HG03442 (cell line): ENCODE measurements at regions not wholly inside any gene's neighbourhood (a gene's known extent, or its start where the extent isn't known, plus 50 kb on each side); places are given as distances from the start of the nearest gene placed in this dataset.

Experiments
- ATAC-seq: cut with Tn5 transposase; IDR thresholded peaks from one replicate; pipeline ENCODE4 v1.9.1; 2021; ENCODE audit warnings: mild to moderate bottlenecking, moderate library complexity; ENCODE audit not compliant: unreplicated experiment

DNA sequence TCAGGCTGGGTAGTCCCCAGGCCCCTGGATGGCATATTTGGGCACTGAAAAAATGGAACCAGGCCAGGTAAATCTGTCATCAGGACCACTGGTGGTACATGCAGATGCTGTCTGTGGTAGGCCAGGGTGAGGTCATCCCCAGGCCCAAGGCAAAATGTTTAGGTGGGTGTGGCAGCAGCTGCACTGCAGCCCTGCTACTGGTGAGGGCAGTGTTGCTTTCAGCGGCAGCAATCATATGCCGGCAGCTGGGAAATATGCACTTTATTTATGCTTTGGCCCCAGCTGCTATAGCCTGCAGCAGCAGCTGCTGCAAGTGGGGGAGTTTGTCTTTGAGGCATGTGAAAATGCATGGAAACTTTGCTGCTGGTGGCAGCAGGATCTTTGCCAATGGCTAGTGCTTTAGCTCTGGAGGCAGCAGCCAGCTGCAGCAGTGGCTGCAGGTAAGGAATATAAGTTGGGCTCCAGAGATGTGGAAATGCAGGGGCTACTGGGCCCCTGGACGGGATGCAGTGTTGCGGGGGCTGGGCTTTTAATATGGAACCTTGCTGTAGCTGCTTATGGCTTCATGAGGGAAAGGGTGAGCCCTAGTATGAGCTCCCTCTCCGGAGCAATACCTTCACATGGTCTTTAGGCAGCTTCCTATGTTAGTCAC is 365.7 kb upstream of the CADM1 start:
- peak; percentile 67 for ATAC-seq

DNA sequence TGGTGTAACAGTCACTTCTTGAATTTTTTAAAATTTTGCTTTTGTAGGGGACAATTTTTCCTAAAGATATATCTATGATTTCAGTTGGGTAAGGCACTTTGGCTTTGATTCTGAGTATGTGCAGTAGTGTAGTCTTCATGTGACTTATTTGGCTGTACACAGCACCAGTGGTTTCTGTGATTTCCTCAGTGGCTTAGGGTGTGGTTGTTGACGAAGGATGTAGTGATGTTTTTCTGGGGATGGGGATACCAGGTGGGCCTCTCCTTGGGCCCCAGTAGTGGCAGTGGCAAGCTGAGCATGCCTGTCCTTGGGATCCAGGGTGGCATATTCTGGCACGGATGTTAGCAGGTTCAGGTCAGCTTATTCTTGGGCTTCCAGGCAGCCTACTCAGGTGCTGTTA is 364.9 kb upstream of the CADM1 start:
- no peak for ATAC-seq

- no peak for ATAC-seq
Measured at GRCh38 chr11:115860246-115860645, 356.0 kb upstream of the CADM1 start.

GRCh38 chr11:115848611-115849010 is 344.4 kb upstream of the CADM1 start:
- no peak for ATAC-seq

DNA sequence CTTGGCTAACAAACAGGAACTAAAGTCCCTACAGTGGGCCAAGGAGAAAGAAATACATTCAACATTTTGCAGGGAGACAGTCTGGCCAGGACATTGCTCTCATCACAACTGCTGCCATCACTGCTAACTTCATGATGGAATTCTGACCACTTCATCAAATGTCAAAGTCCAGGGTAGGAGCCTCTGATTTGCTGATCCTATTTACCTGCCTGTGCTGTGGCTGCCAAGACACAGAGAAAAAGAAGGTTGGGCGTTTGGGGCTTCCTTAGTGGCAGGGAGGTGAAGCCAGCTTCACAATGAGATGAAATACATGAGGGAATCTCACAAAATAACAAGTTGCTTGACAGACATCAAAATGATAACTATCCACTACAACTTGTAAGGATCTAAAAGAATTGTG is 343.9 kb upstream of the CADM1 start:
- no peak for ATAC-seq

GRCh38 chr11:115845872-115846271 is 341.7 kb upstream of the CADM1 start:
- no peak for ATAC-seq

DNA sequence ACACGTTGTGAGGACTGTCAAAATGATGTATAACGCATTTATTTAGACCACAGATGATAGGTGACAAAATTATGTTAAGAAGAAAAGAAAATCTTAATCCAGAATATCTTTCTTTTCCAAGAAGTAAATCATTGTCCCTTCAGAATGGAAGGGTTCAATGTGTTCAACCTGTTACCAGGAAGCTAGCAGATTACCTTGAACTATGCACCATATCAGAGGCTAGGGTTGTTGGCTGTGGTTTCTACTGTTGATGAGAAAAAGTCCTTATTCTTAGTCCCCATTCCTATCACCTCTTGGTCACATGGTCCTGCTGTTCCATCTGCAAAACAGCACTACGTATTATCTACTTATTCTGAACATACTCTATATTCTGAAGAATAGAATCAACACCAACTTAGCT is 339.5 kb upstream of the CADM1 start:
- ATAC-seq: no peak

GRCh38 chr11:115843111-115843510 is 338.9 kb upstream of the CADM1 start:
- ATAC-seq: no peak

DNA sequence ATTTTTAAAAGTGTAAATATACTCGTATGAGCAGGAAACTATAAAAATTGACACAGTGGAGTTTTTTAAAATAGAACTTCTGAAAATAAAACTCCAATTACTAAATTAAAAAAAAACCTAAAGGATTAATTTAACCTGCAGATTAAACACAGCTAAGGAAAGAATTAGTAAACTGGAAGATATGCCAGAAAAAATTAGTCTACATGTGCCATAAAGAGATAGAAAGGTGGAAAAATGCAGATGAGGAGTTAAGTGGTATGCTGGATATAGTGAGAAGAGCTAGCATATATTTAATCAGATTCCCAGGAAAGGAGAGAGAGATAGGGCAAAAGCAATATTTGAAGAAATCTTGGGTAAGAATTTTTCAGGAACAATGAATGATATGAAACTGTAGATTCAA is 315.8 kb upstream of the CADM1 start:
- no peak for ATAC-seq

DNA sequence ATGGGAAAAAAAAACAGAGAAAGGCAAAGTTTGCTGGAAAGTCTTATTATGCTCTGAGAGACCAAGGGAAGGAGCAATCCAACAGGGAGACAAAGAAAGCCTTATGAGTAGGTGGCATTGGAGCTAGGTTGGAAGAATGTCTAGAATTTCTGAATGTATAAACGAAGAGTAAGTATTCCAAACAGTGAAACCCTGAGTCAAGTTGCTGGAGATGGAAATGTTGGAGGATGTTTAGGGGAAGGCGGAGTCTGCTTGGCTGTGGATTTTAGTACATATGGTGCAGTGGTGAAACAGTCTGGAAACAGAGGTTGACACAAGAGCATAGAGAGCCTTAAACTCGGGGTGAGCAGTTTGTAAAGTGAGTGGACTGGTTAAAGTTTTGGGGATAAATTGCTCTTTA is 314.8 kb upstream of the CADM1 start:
- no peak for ATAC-seq

DNA sequence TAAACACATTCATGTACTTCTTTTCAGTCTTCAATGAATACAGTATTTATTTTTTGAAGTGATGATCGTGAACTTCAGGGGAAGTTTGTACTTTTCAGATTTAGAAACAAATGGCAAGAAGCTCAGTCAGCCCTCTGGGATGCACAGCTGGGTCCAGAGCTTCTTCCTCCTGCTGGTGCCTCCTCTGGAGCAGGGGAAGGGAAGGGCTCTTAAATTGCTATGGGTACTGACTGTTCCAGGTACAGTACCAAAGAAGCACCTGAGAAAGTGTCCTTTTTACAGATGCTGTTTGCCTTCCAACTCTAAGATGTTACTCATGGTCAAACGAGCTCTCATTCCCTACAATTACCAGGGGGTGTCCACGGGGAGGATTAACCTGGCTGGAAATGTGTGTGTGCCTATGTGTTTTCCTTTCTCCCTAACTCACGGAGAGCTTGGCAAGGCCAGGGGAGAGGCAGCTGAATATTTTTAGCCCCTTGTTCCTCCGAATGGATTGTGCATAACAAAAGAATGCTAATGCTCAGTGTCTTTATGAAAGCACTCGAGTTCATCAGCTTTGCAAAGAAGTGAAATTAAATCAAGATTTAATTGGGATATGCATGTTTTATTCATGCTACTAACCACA is 313.7 kb upstream of the CADM1 start:
- ATAC-seq: no peak

DNA sequence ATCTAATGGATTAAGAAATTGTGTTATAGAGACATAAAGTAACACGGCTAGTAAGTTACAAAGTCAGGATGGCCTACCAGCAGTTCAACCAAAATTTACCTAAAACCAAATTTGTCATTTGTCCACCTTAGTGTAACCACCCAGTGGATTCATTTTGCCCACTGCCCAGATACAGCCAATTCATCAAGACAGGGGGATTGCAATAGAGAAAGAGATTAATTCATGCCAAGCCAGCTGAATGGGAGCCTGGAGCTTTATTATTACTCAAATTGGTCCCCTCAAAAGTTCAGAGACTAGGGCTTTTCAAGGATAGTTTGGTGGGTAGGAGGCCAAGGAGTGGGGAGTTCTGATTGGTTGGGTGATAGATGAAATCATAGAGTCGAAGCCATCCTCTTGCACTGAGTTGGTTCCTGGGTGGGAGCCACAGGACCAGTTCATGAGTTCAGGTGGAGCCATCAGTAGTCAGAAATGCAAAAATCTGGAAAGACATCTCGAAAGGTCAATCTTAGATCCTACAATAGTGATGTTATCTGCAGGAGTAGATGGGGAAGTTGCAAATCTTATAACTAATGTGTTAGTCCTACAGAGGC is 304.2 kb upstream of the CADM1 start:
- no peak for ATAC-seq

DNA sequence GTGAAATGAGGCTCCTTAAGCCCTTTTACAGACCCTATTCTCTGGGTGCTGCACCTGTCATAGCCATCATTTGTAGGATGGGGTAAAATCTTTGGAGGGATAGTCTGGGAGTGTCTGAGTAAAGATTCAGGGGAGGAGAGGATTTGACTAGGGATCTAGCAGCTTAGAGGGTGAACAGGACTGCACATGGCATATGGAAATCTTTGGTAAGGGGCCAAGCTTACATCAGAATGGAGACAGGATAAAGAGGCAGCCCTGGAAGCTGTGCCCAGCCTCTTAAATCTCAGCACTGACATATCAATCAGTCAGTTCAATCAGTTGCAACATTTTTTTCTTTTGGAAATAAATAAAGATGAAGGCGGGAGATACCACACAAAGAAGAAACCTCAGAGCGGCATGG is 301.8 kb upstream of the CADM1 start:
- no peak for ATAC-seq

DNA sequence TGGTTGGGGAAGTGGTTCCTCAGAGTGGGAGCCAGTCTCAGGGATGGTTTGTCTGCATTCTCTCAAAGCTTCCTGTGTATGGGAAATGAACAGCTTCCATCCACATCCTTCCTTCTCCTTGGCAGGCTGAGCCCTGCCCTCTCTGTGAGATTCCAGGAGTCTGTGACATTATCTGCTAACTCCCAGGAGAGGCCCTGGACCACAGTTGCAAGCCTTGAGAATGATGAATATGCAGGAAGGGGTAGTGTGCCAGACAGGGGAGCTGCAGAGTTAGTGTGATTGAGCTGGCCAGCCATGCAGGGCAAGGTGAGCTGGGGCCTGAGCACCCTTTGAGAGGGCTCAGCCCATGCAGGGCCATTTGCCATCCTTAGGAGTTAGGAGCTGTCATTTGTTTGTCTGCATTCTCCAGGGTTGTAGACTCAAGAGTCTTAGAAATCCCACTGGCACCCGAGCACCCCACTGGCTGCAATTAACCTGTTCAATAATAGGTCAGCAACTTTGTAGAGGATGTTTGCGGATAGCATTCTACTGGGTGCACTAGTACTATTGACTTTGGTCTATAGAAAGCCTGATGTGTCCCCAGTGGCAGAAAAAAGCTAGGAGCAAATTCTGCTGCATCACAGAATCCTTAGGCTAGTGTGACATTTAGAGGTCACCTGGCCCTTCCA is 299.0 kb upstream of the CADM1 start:
- no peak for ATAC-seq

DNA sequence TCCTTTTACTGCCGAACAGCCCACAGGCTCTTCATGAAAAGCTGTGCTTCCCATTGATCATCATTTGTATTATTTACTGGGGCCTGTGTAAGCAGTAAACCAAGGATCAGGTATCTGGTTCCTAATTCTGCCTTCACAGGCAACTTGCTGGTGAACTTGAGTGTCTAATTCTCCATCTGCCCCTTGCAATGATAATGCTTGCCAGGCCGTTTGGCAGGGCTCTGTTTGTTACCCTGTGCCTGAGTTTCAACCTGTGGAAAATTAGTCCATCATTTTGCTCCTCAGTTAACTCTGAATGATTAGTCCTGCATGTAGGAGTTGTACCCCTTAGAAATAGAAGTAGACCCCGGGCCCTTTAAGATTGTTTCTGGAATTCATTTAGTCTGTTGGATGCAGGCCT is 298.4 kb upstream of the CADM1 start:
- no peak for ATAC-seq

DNA sequence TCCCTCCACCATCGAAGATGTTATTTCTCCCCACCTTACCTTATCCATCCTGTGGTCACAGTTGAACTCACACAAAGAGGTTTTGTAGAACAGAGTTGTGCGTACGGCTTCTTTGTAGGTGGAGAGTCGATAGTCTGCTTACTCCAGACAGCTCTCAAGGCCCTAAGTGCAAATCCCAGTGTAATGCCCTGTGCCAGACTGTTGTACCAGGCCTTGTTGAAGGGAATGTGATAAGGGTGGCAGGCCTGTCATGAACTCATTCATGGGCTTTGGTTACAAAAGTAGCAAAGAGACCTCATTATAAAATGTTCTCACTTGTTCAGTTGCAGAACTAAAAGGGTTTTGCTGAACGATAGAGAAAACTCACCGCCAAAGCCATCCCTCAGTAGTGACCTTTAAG is 288.7 kb upstream of the CADM1 start:
- no peak for ATAC-seq

GRCh38 chr11:115787302-115787701 is 283.1 kb upstream of the CADM1 start:
- ATAC-seq: no peak

DNA sequence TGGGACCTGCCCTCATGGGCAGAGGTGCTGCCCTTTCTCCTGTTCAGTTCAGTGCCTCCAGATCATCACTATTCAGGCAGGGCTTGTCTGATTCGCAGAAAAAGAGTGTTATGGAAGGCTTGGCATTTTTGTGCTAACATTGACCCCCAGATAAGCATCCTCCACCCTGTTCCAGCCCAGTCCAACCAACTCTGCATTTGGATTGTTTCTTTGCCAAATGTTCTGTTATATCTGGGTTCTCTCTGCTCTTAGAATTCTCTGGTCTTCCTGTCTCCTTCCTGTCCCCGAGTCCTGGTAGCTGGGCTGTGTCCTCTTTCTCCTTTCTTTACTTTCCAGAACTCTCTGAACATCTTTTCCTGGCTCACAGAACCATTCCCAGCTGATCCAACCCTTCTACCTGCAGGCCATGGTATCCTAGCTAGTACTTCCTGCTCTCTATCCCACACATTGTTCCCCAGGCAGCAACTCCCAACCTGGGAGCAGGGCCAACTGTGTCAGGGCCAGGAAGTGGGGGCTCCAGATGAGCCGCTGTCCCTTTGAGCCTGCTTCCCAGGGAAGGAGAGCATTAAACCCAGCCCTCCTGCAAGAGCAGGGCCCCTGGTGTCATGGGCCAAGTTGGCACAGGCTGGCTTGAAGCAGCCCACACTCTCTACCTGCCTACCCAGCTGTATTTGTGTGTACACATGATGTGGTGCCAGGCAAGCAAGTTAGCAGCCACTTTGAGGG is 280.7 kb upstream of the CADM1 start:
- ATAC-seq: no peak

- no peak for ATAC-seq
Measured at GRCh38 chr11:115780646-115781362, 276.6 kb upstream of the CADM1 start.

DNA sequence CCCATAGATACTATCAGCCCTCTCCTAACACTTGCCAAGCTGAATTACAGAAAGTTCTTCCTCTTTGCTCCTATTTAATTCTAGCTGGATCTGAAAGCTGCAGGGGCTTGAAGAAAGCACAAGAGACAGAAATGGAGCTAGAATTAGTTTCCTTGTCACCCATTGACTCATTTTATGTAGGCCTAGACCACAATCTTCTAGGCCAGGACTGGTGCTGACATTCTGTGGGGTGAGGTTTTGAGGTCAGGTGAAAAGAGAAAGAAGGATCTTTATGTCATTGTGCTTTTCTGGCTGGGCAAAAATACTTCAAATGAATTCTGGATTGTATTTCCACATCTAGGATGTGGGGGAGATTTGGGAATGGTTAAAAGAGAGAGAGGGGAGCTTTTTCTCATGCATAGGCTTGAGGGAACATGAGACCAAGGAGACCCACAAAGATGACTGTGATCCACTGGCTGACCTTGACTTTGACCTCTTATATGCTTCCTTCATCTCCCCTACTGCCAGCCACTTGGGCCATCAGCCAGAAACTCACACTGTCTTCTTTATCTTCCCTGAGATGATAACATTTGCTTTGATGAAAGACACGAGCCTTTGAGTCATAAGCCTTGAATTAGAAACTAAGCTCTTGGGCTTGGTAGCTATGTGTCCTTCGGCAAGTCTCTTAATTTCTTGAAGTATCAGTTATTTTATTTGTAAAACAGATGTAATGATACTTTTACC is 274.9 kb upstream of the CADM1 start:
- ATAC-seq: peak; percentile 65
